ENCODE measurements at regions not wholly inside any gene's neighbourhood (a gene's known extent, or its start where the extent isn't known, plus 50 kb on each side); places are given as distances from the start of the nearest gene placed in this dataset.
"Not testable (repeated sequence)": the region's sequence is repeated elsewhere in the genome, so short reads cannot be mapped to it uniquely, and the experiment has no call there.

- no peak for TF ChIP-seq CTCF (IDR thresholded peaks at IDR 0.05; ENCODE audit: unreplicated experiment)
- no peaks in the 10 kb centered on the region for H3K36me3 Mint-ChIP-seq
These were observed 140.9 kb upstream of the WSB1 start for GRCh38 chr17:27153005-27153404.

GRCh38 chr17:27155866-27156265 lies 138.0 kb upstream of the WSB1 start:
- no peak for DNase-seq (ENCODE audit: low spot score in 2 of 2, unreplicated experiment in 2 of 2)
- H3K27me3 Mint-ChIP-seq (ENCODE audit: low read depth) = no peaks in the 10 kb centered on the region
- no peaks in the 10 kb centered on the region for H3K36me3 Mint-ChIP-seq
- no peak overlapping the region for H3K4me3 Mint-ChIP-seq
- no peak overlapping the region for H3K27ac Mint-ChIP-seq
- peaks cover 35% of the 10 kb centered on the region for H3K9me3 Mint-ChIP-seq
- TF ChIP-seq CTCF (IDR thresholded peaks at IDR 0.05; ENCODE audit: unreplicated experiment) = no peak
- H3K4me1 Mint-ChIP-seq = no peaks in the 10 kb centered on the region

More at GRCh38 chr17:27153005-27153404, 140.9 kb upstream of the WSB1 start:
- no peak overlapping the region for H3K27ac Mint-ChIP-seq
- DNase-seq (ENCODE audit: low spot score in 2 of 2, unreplicated experiment in 2 of 2) = no peak
- no peak overlapping the region for H3K4me3 Mint-ChIP-seq
- no peaks in the 10 kb centered on the region for H3K4me1 Mint-ChIP-seq
- H3K27me3 Mint-ChIP-seq (ENCODE audit: low read depth) = no peaks in the 10 kb centered on the region
- H3K9me3 Mint-ChIP-seq = peaks cover 34% of the 10 kb centered on the region

GRCh38 chr17:27157297-27157696 lies 136.6 kb upstream of the WSB1 start:
- Mint-ChIP-seq H3K4me3 (no peak overlapping the region), H3K27me3 (ENCODE audit: low read depth) (no peaks in the 10 kb centered on the region), H3K4me1 (no peaks in the 10 kb centered on the region), H3K27ac (no peak overlapping the region), H3K9me3 (peaks cover 35% of the 10 kb centered on the region), H3K36me3 (no peaks in the 10 kb centered on the region)
- DNase-seq (ENCODE audit: low spot score in 2 of 2, unreplicated experiment in 2 of 2) = no peak
- no peak for TF ChIP-seq CTCF (IDR thresholded peaks at IDR 0.05; ENCODE audit: unreplicated experiment)

GRCh38 chr17:27157898-27158297 lies 136.0 kb upstream of the WSB1 start:
- Mint-ChIP-seq H3K4me1 (no peaks in the 10 kb centered on the region), H3K9me3 (peaks cover 32% of the 10 kb centered on the region), H3K27ac (no peak overlapping the region), H3K4me3 (no peak overlapping the region), H3K27me3 (ENCODE audit: low read depth) (no peaks in the 10 kb centered on the region), H3K36me3 (no peaks in the 10 kb centered on the region)
- TF ChIP-seq CTCF (IDR thresholded peaks at IDR 0.05; ENCODE audit: unreplicated experiment) = no peak
- no peak for DNase-seq (ENCODE audit: low spot score in 2 of 2, unreplicated experiment in 2 of 2)

- Mint-ChIP-seq H3K36me3 (no peaks in the 10 kb centered on the region), H3K4me3 (no peak overlapping the region), H3K4me1 (no peaks in the 10 kb centered on the region), H3K27ac (no peak overlapping the region), H3K9me3 (peaks cover 33% of the 10 kb centered on the region), H3K27me3 (ENCODE audit: low read depth) (no peaks in the 10 kb centered on the region)
- DNase-seq (ENCODE audit: low spot score in 2 of 2, unreplicated experiment in 2 of 2) = no peak
- TF ChIP-seq CTCF (IDR thresholded peaks at IDR 0.05; ENCODE audit: unreplicated experiment) = no peak
These were observed 135.5 kb upstream of the WSB1 start for GRCh38 chr17:27158382-27158781.

GRCh38 chr17:27180322-27180721 lies 113.6 kb upstream of the WSB1 start:
- no peaks in the 10 kb centered on the region for H3K36me3 Mint-ChIP-seq
- H3K9me3 Mint-ChIP-seq = peaks cover 25% of the 10 kb centered on the region

GRCh38 chr17:27181379-27181925 lies 112.5 kb upstream of the WSB1 start:
- H3K27me3 Mint-ChIP-seq (ENCODE audit: low read depth); H3K4me3 Mint-ChIP-seq; DNase-seq (ENCODE audit: low spot score in 2 of 2, unreplicated experiment in 2 of 2); H3K27ac Mint-ChIP-seq; H3K4me1 Mint-ChIP-seq; H3K36me3 Mint-ChIP-seq: not testable (repeated sequence)
- peaks cover 35% of the 10 kb centered on the region for H3K9me3 Mint-ChIP-seq

More at GRCh38 chr17:27180322-27180721, 113.6 kb upstream of the WSB1 start:
- no peak for TF ChIP-seq CTCF (IDR thresholded peaks at IDR 0.05; ENCODE audit: unreplicated experiment)
- H3K4me3 Mint-ChIP-seq = no peak overlapping the region
- no peak for DNase-seq (ENCODE audit: low spot score in 2 of 2, unreplicated experiment in 2 of 2)
- H3K4me1 Mint-ChIP-seq = no peaks in the 10 kb centered on the region
- H3K27ac Mint-ChIP-seq = no peak overlapping the region
- no peaks in the 10 kb centered on the region for H3K27me3 Mint-ChIP-seq (ENCODE audit: low read depth)

Measured in mesothelial cell of epicardium (in vitro differentiated cells).